Neural progenitor cell (in vitro differentiated cells): ENCODE measurements at regions not wholly inside any gene's neighbourhood (a gene's known extent, or its start where the extent isn't known, plus 50 kb on each side); places are given as distances from the start of the nearest gene placed in this dataset.

Source experiments
- DNase-seq: peaks from one replicate; pipeline ENCODE4 v3.0.0-alpha.2; 2016; ENCODE audit warnings: low spot score
- H2AFZ ChIP-seq: fragments of 200-600 bp; sonication (generic); replicated peaks from 2 replicates; pipeline ENCODE4 v1.6.1; 2016; ENCODE audit warnings: antibody characterized with exemption
- H3F3A ChIP-seq: fragments of 200-600 bp; sonication (generic); 2 replicates; pipeline ENCODE4 v1.6.1; 2016; ENCODE audit warnings: antibody characterized with exemption, low read depth
- H3K27ac ChIP-seq: fragments of 200-600 bp; sonication (generic); 2 replicates; pipeline ENCODE4 v1.5.1; 2016; ENCODE audit warnings: mild to moderate bottlenecking
- H3K27me3 ChIP-seq: fragments of 200-600 bp; sonication (generic); 2 replicates; pipeline ENCODE4 v1.6.1; 2016; ENCODE audit warnings: mild to moderate bottlenecking, moderate library complexity
- H3K36me3 ChIP-seq: fragments of 200-600 bp; sonication (generic); 2 replicates; pipeline ENCODE4 v1.5.1; 2016
- H3K4me1 ChIP-seq: fragments of 200-600 bp; sonication (generic); 2 replicates; pipeline ENCODE4 v1.6.1; 2016; ENCODE audit warnings: mixed run types
- H3K4me2 ChIP-seq: fragments of 200-600 bp; sonication (generic); 2 replicates; pipeline ENCODE4 v1.6.1; 2016
- H3K4me3 ChIP-seq: fragments of 200-600 bp; sonication (generic); 2 replicates; pipeline ENCODE4 v1.5.1; 2016
- H3K79me2 ChIP-seq: fragments of 200-600 bp; sonication (generic); 2 replicates; pipeline ENCODE4 v1.6.1; 2016; ENCODE audit warnings: low read depth
- H3K9ac ChIP-seq: fragments of 200-600 bp; sonication (generic); 2 replicates; pipeline ENCODE4 v1.6.1; 2016
- H3K9me3 ChIP-seq: fragments of 200-600 bp; sonication (generic); 2 replicates; pipeline ENCODE4 v1.5.1; 2016; ENCODE audit warnings: low read depth
- H4K20me1 ChIP-seq: fragments of 200-600 bp; sonication (generic); 2 replicates; pipeline ENCODE4 v1.6.1; 2016; ENCODE audit warnings: low read depth
- H3K27ac Mint-ChIP-seq: 3 replicates; pipeline ENCODE4 v1.8.0; 2021; ENCODE audit warnings: mixed read lengths
- H3K27me3 Mint-ChIP-seq: 2 replicates; pipeline ENCODE4 v1.8.0; 2022; ENCODE audit warnings: low read depth, mild to moderate bottlenecking, inconsistent platforms, moderate library complexity, mixed read lengths; ENCODE audit not compliant: insufficient read depth
- H3K36me3 Mint-ChIP-seq: 3 replicates; pipeline ENCODE4 v1.8.0; 2021; ENCODE audit warnings: mixed read lengths
- H3K4me1 Mint-ChIP-seq: 3 replicates; pipeline ENCODE4 v1.8.0; 2021; ENCODE audit warnings: mixed read lengths
- H3K4me3 Mint-ChIP-seq: 3 replicates; pipeline ENCODE4 v1.8.0; 2021; ENCODE audit warnings: mild to moderate bottlenecking, moderate library complexity, mixed read lengths
- H3K9me3 Mint-ChIP-seq: 3 replicates; pipeline ENCODE4 v1.8.0; 2020; ENCODE audit warnings: mixed read lengths
- CTCF ChIP-seq: fragments of 200-600 bp; sonication (generic); IDR thresholded peaks from 2 replicates; pipeline ENCODE4 v1.5.1; 2017; ENCODE audit warnings: antibody characterized with exemption, mild to moderate bottlenecking
- EZH2 ChIP-seq: fragments of 200-600 bp; sonication (generic); IDR thresholded peaks from 2 replicates; pipeline ENCODE4 v1.6.1; 2017; ENCODE audit warnings: antibody characterized with exemption, mild to moderate bottlenecking, moderate library complexity
- EZH2phosphoT487 ChIP-seq: fragments of 200-600 bp; sonication (generic); IDR thresholded peaks from 2 replicates; pipeline ENCODE4 v1.6.1; 2017; ENCODE audit warnings: antibody characterized with exemption

- Mint-ChIP-seq H3K27me3 (peaks cover 4% of the 10 kb centered on the region), H3K27ac (no peak overlapping the region)
These were observed 722.6 kb upstream of the KIF2B start for GRCh38 chr17:53100126-53100525.

GRCh38 chr17:53093391-53093790, 729.3 kb upstream of the KIF2B start:
- H2AFZ ChIP-seq, result no peak overlapping the region
- H3K27me3 ChIP-seq, result no peaks in the 10 kb centered on the region
- H3K4me3 ChIP-seq, result no peak overlapping the region
- H3K9me3 Mint-ChIP-seq, result no peaks in the 10 kb centered on the region
- H3K4me2 ChIP-seq, result no peak overlapping the region
- no peak overlapping the region for H3K9ac ChIP-seq
- no peaks in the 10 kb centered on the region for H3K79me2 ChIP-seq
- H3F3A ChIP-seq, result no peaks in the 10 kb centered on the region
- no peaks in the 10 kb centered on the region for H3K36me3 Mint-ChIP-seq
- H3K27ac Mint-ChIP-seq, result no peak overlapping the region
- peaks cover 4% of the 10 kb centered on the region for H3K27me3 Mint-ChIP-seq
- H3K27ac ChIP-seq, result no peak overlapping the region
- H3K4me1 Mint-ChIP-seq, result peaks cover 5% of the 10 kb centered on the region
- no peaks in the 10 kb centered on the region for H3K36me3 ChIP-seq
- peaks cover 7% of the 10 kb centered on the region for H3K4me1 ChIP-seq
- no peaks in the 10 kb centered on the region for H3K9me3 ChIP-seq
- H4K20me1 ChIP-seq, result no peaks in the 10 kb centered on the region
- no peak overlapping the region for H3K4me3 Mint-ChIP-seq
- no peak for DNase-seq
- no peak for TF ChIP-seq CTCF
- no peak for TF ChIP-seq EZH2phosphoT487
- TF ChIP-seq EZH2, result no peak

More at GRCh38 chr17:53100126-53100525, 722.6 kb upstream of the KIF2B start:
- H3K4me1 Mint-ChIP-seq, result no peaks in the 10 kb centered on the region
- Histone ChIP-seq H2AFZ (no peak overlapping the region), H3F3A (no peaks in the 10 kb centered on the region), H3K9ac (no peak overlapping the region), H3K27ac (no peak overlapping the region), H3K4me3 (no peak overlapping the region), H3K4me1 (no peaks in the 10 kb centered on the region), H3K9me3 (no peaks in the 10 kb centered on the region), H3K27me3 (no peaks in the 10 kb centered on the region), H3K4me2 (no peak overlapping the region), H3K36me3 (no peaks in the 10 kb centered on the region), H4K20me1 (no peaks in the 10 kb centered on the region), H3K79me2 (no peaks in the 10 kb centered on the region)
- H3K9me3 Mint-ChIP-seq, result no peaks in the 10 kb centered on the region
- TF ChIP-seq EZH2 (no peak), EZH2phosphoT487 (no peak), CTCF (no peak)
- no peaks in the 10 kb centered on the region for H3K36me3 Mint-ChIP-seq
- DNase-seq, result no peak
- no peak overlapping the region for H3K4me3 Mint-ChIP-seq

GRCh38 chr17:53092072-53092471, 730.7 kb upstream of the KIF2B start:
- no peaks in the 10 kb centered on the region for H3K27me3 Mint-ChIP-seq
- no peaks in the 10 kb centered on the region for H3K9me3 Mint-ChIP-seq
- Histone ChIP-seq H3K4me3 (no peak overlapping the region), H3K36me3 (no peaks in the 10 kb centered on the region), H3K4me1 (peaks cover 7% of the 10 kb centered on the region), H3F3A (no peaks in the 10 kb centered on the region), H3K4me2 (no peak overlapping the region), H3K9ac (no peak overlapping the region), H3K27me3 (no peaks in the 10 kb centered on the region), H2AFZ (no peak overlapping the region), H3K27ac (no peak overlapping the region), H4K20me1 (no peaks in the 10 kb centered on the region), H3K9me3 (no peaks in the 10 kb centered on the region), H3K79me2 (no peaks in the 10 kb centered on the region)
- DNase-seq, result no peak
- H3K4me3 Mint-ChIP-seq, result no peak overlapping the region
- H3K27ac Mint-ChIP-seq, result no peak overlapping the region
- H3K36me3 Mint-ChIP-seq, result no peaks in the 10 kb centered on the region
- peaks cover 5% of the 10 kb centered on the region for H3K4me1 Mint-ChIP-seq
- TF ChIP-seq EZH2 (no peak), EZH2phosphoT487 (no peak)

- Histone ChIP-seq H3K9ac (no peak overlapping the region), H2AFZ (no peak overlapping the region), H3K36me3 (no peaks in the 10 kb centered on the region), H4K20me1 (no peaks in the 10 kb centered on the region), H3K27ac (no peak overlapping the region), H3K4me2 (no peak overlapping the region), H3K4me1 (peaks cover 7% of the 10 kb centered on the region), H3K9me3 (no peaks in the 10 kb centered on the region), H3K79me2 (no peaks in the 10 kb centered on the region), H3K27me3 (no peaks in the 10 kb centered on the region), H3F3A (no peaks in the 10 kb centered on the region), H3K4me3 (no peak overlapping the region)
- H3K4me1 Mint-ChIP-seq, result peaks cover 5% of the 10 kb centered on the region
- H3K27me3 Mint-ChIP-seq, result no peaks in the 10 kb centered on the region
- H3K36me3 Mint-ChIP-seq, result no peaks in the 10 kb centered on the region
- no peak for DNase-seq
- TF ChIP-seq EZH2phosphoT487, result no peak
- TF ChIP-seq CTCF, result no peak
- no peak for TF ChIP-seq EZH2
- H3K27ac Mint-ChIP-seq, result no peak overlapping the region
- no peaks in the 10 kb centered on the region for H3K9me3 Mint-ChIP-seq
- H3K4me3 Mint-ChIP-seq, result no peak overlapping the region
These were observed 732.0 kb upstream of the KIF2B start for GRCh38 chr17:53090770-53091169.
